Activated CD4-positive, alpha-beta T cell treated with anti-CD3 and anti-CD28 coated beads, Interleukin-2, amount 10 ng/mL, durations not matched to agents 7 days and 5 days (primary cell): ENCODE measurements at regions not wholly inside any gene's neighbourhood (a gene's known extent, or its start where the extent isn't known, plus 50 kb on each side); places are given as distances from the start of the nearest gene placed in this dataset.

Experiments used
- CTCF ChIA-PET: fragments of 350-600 bp; sonication (Branson Sonifier 250); formaldehyde crosslinking; loops from one replicate; lab custom pipeline; 2021; ENCODE audit warnings: antibody characterized with exemption; lab: Charles Lee
- POLR2A ChIA-PET: fragments of 350-600 bp; sonication (Branson Sonifier 250); formaldehyde crosslinking; loops from one replicate; lab custom pipeline; 2021; ENCODE audit warnings: antibody characterized with exemption; lab: Charles Lee
- DNase-seq: peaks from one replicate; pipeline ENCODE4 v3.0.0-alpha.2; 2020
- H3K27ac Mint-ChIP-seq: one replicate; pipeline ENCODE4 v1.8.0; 2021; ENCODE audit warnings: mild to moderate bottlenecking, moderate library complexity, mixed read lengths
- H3K27me3 Mint-ChIP-seq: one replicate; pipeline ENCODE4 v1.8.0; 2021; ENCODE audit warnings: mixed read lengths
- H3K36me3 Mint-ChIP-seq: one replicate; pipeline ENCODE4 v1.8.0; 2021; ENCODE audit warnings: low read depth, mixed read lengths
- H3K4me1 Mint-ChIP-seq: one replicate; pipeline ENCODE4 v1.8.0; 2021; ENCODE audit warnings: mixed read lengths
- H3K4me3 Mint-ChIP-seq: one replicate; pipeline ENCODE4 v1.8.0; 2021; ENCODE audit warnings: mild to moderate bottlenecking, moderate library complexity, mixed read lengths
- H3K9me3 Mint-ChIP-seq: one replicate; pipeline ENCODE4 v1.8.0; 2021; ENCODE audit warnings: mixed read lengths

DNA sequence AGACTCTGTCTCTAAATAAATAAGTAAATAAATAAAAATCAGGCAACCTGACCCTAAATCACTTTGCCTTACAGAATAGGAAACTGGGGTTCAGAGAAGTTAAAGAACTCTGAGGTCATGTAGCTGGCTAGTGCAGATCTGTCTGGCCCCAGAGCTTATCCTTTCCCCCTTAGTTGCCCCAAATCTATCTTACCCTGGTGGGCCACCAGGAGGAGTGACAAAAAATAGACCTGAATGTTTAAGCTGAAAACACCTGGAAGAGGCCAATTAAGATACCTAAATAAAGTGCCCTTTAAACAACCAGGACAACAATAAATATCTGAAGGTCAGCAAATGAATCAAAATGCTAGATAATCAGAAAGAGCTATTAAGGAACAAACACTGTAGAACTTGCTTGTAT is 59.7 kb downstream of the TEX35 start:
- no peaks in the 10 kb centered on the region for H3K9me3 Mint-ChIP-seq
- H3K4me3 Mint-ChIP-seq, result no peak overlapping the region
- H3K27ac Mint-ChIP-seq, result no peak overlapping the region
- H3K4me1 Mint-ChIP-seq, result no peaks in the 10 kb centered on the region
- H3K27me3 Mint-ChIP-seq, result peaks cover 1% of the 10 kb centered on the region
- no peaks in the 10 kb centered on the region for H3K36me3 Mint-ChIP-seq
- POLR2A ChIA-PET, result no interaction called here
- CTCF ChIA-PET, result interaction anchor here (0.5 to 1.7 kb wide), 3 partner anchors 10 to 626 kb away, joined by 3 to 5 read pairs (median 4); no protein-coding TSS in a partner anchor
- DNase-seq, result no peak

DNA sequence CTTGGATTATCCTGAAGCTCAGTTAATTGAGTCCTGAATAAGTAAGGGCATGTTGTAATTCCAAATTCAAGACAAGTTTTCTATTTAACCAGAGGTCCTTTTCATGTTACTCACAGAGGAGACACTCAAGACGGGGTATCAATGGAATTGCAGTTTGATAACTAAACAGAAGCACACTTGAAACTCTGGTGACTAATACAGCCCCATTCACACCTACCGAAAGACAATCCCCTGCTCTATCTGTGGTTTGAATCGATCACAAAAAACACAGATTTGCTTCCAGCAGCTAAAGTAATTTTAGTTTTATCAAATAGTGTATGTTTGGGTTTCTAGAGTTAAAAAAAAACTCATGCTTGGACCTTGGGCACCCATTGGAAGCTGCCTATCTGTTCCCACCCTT is 60.4 kb downstream of the TEX35 start:
- Mint-ChIP-seq H3K9me3 (no peaks in the 10 kb centered on the region), H3K27ac (no peak overlapping the region), H3K4me3 (no peak overlapping the region), H3K4me1 (no peaks in the 10 kb centered on the region), H3K27me3 (peaks cover 1% of the 10 kb centered on the region), H3K36me3 (no peaks in the 10 kb centered on the region)
- ChIA-PET CTCF (interaction anchor here (1.7 kb wide), 1 partner anchor 11 kb away, joined by 5 read pairs; no protein-coding TSS in a partner anchor), POLR2A (no interaction called here)
- no peak for DNase-seq

DNA sequence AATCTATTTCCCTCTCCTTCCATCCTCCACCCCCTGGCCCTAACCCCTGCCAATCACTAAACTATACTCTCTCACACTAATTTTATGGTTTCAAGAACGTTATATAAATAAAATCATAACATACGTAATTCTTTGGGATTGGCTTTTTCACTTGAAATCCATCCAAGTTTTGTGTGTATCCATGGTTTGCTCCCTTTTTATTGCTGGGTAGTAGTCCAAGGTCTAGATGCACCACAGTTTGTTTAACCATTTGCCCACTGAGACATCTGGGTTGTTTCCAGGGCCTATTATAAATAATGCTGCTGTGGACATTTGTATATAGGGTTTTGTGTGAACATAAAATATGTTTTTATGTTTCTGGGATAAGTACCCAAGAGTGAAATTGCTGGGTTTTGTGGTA is 61.4 kb downstream of the TEX35 start:
- DNase-seq, result no peak
- ChIA-PET CTCF (no interaction called here), POLR2A (no interaction called here)
- Mint-ChIP-seq H3K4me3 (no peak overlapping the region), H3K36me3 (no peaks in the 10 kb centered on the region), H3K27me3 (peaks cover 1% of the 10 kb centered on the region), H3K4me1 (no peaks in the 10 kb centered on the region), H3K27ac (no peak overlapping the region), H3K9me3 (no peaks in the 10 kb centered on the region)

DNA sequence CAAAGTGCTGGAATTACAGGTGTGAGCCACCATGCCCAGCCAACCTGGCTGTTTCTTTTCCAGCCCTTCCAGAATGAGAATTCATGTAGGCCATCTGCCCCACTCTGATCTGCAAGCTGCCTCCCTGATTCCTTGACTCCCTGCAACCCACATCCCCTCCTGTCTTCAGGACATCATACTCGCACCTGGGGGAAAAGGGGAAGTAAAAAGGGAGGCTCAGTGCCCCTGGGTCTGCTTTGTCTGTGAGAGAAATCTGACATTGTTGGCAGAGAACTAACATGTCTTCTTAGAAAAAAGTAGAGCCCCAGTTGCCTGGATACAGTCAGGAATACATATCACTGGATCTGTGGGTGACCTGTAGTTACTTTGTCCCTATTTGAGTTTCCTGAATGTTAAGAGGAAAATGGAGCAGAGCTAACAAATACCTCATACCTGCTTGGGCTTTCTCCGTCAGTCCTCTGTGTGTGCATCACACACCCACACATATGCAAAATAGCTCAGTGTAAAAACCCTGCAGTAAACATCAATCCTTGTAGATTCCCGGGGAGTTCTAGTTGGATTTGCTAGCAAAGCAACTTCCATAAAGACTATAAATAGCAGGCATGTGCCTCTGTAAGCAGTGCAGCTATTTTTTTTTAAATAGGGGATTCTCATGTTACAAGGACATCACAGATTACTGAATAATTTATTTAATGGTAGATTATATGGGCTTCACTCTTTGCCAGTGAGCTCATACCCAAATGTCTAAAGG is 62.9 kb downstream of the TEX35 start:
- Mint-ChIP-seq H3K27me3 (peaks cover 1% of the 10 kb centered on the region), H3K27ac (no peak overlapping the region), H3K4me3 (no peak overlapping the region), H3K4me1 (no peaks in the 10 kb centered on the region), H3K36me3 (no peaks in the 10 kb centered on the region), H3K9me3 (no peaks in the 10 kb centered on the region)
- no peak for DNase-seq
- ChIA-PET POLR2A (no interaction called here), CTCF (no interaction called here)

DNA sequence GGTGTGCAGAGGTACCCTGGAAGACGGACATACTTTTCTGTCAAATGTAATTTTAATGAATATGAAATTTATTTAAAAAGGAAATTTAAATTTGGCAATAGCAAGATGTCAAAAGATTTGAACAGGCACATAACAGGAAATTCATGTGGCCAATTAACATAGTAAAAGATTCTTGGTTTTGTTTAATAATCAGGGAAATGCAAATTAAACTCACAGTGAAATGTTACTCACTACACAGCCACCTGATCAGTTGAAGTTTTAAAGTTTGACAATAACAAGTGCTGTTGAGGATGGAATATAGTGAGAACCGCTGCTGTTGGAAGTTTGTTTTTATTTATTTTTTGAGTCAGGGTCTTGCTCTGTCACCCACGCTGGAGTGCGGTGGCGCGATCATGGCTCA is 63.9 kb downstream of the TEX35 start:
- H3K36me3 Mint-ChIP-seq, result no peaks in the 10 kb centered on the region
- CTCF ChIA-PET, result no interaction called here

DNA sequence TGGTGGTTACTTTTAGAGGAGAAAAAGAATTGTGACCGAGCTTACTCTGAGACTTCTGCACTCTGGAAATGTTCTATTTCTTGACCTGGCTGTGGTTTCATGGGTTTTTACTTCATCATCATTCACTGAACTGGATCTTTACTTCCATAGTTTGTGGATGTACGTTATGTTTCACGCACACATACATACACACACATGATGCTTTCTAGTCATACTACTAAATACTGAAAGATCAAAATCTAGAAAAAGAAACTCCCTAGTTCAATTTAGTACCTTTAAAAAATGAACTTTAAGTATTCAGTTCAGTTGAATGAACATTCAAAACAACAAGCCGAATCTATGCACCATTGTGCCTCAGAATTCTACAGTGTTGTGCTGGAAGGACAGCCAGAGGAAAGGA is 65.0 kb downstream of the TEX35 start:
- ChIA-PET CTCF (no interaction called here), POLR2A (no interaction called here)
- H3K27ac Mint-ChIP-seq, result no peak overlapping the region
- no peak for DNase-seq
- H3K4me3 Mint-ChIP-seq, result no peak overlapping the region
- H3K36me3 Mint-ChIP-seq, result no peaks in the 10 kb centered on the region
- H3K27me3 Mint-ChIP-seq, result peaks cover 1% of the 10 kb centered on the region
- no peaks in the 10 kb centered on the region for H3K4me1 Mint-ChIP-seq
- H3K9me3 Mint-ChIP-seq, result no peaks in the 10 kb centered on the region

More for the DNA sequence above, 63.9 kb downstream of the TEX35 start:
- Mint-ChIP-seq H3K9me3 (no peaks in the 10 kb centered on the region), H3K4me1 (no peaks in the 10 kb centered on the region), H3K27me3 (peaks cover 1% of the 10 kb centered on the region), H3K4me3 (no peak overlapping the region), H3K27ac (no peak overlapping the region)
- POLR2A ChIA-PET, result no interaction called here
- DNase-seq, result no peak

DNA sequence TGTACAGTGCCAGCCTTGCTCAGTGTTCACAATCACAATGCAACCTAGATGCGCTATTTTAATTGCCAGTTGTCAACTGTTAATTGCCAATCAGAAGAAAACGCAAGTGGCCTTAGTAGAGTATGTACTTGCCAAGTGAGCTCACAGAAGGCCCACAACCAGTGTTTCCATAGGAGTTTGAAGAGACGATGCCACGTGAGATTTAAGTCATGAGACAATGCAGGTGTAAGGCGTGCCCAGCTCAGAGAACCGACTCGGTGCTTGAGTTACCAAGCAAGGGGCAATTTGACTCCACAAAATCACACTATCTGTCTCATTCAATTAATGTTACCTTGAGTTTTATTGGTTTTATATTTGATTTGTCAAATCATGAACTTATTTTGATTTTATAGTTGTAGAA is 65.6 kb downstream of the TEX35 start:
- no peak overlapping the region for H3K27ac Mint-ChIP-seq
- ChIA-PET POLR2A (no interaction called here), CTCF (interaction anchor here (0.6 kb wide), 1 partner anchor 166 kb away, joined by 4 read pairs; no protein-coding TSS in a partner anchor)
- H3K27me3 Mint-ChIP-seq, result peaks cover 1% of the 10 kb centered on the region
- no peak overlapping the region for H3K4me3 Mint-ChIP-seq
- H3K4me1 Mint-ChIP-seq, result no peaks in the 10 kb centered on the region
- H3K9me3 Mint-ChIP-seq, result no peaks in the 10 kb centered on the region
- DNase-seq, result no peak
- H3K36me3 Mint-ChIP-seq, result no peaks in the 10 kb centered on the region

DNA sequence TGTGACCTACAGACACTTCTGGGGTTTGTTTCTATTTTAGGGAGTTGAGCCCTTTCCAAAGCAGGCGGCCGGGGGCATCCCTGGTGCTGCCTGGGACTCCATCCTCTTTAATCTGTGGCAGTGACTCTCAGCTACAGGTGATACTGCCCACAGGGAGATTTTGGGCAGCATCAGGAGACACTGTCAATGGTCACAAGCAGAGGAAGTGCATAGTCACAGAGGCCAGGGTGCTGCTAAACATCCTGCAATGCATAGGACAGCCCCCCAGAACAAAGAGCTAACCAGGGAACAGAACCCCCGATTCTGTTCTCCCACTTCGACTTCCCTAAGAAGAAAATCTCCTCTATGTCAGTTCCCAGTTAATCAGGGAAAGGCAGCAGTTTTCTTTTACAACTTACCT is 66.2 kb downstream of the TEX35 start:
- POLR2A ChIA-PET, result no interaction called here
- no peak overlapping the region for H3K4me3 Mint-ChIP-seq
- H3K9me3 Mint-ChIP-seq, result no peaks in the 10 kb centered on the region
- H3K4me1 Mint-ChIP-seq, result no peaks in the 10 kb centered on the region
- DNase-seq, result no peak
- H3K27ac Mint-ChIP-seq, result no peak overlapping the region
- H3K27me3 Mint-ChIP-seq, result peaks cover 1% of the 10 kb centered on the region
- CTCF ChIA-PET, result no interaction called here
- H3K36me3 Mint-ChIP-seq, result no peaks in the 10 kb centered on the region

DNA sequence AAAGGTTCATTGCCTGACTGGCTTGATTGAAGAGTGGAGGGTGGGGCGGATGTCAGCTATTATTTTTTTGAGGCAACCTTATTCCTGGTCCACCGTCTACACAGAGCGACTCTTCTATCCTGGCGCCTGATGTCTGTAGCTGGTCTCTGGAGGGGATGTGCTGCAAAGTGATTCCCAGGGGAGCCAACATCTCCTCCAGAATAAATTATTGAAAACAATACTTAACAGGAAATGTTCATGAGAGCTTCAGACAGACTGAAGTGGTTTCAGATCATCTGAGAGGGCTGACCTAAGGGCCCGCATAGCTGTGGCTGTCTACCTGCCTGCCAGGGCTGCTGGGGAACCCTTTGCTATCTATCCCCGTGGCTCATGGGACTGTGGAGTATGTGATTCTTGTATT is 66.7 kb downstream of the TEX35 start:
- H3K27ac Mint-ChIP-seq, result no peak overlapping the region
- no peak for DNase-seq
- no peaks in the 10 kb centered on the region for H3K36me3 Mint-ChIP-seq
- no peaks in the 10 kb centered on the region for H3K9me3 Mint-ChIP-seq
- H3K4me3 Mint-ChIP-seq, result no peak overlapping the region
- H3K4me1 Mint-ChIP-seq, result no peaks in the 10 kb centered on the region
- no peaks in the 10 kb centered on the region for H3K27me3 Mint-ChIP-seq
- ChIA-PET POLR2A (no interaction called here), CTCF (no interaction called here)

DNA sequence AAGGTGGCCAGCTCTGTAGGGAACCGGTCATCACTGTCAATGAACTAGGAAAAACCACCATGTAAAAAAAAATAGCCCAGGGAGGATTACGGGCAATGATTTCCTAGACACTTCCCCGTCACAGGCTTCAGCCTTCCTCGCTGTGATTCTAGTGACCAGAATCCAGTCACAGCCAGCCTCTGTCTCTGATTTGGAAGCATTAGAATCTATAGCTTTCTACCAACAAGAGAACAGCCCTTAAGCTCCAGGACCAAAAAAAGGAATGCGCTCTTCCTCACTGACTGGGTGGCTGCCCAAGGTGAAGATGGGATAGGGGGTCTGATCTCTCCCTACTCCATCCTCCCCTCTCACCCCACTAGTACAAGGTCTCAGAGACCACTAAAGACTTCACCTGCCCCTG is 67.2 kb downstream of the TEX35 start:
- no peaks in the 10 kb centered on the region for H3K9me3 Mint-ChIP-seq
- H3K27me3 Mint-ChIP-seq, result no peaks in the 10 kb centered on the region
- no peak overlapping the region for H3K4me3 Mint-ChIP-seq
- DNase-seq, result no peak
- no peaks in the 10 kb centered on the region for H3K36me3 Mint-ChIP-seq
- POLR2A ChIA-PET, result no interaction called here
- CTCF ChIA-PET, result no interaction called here
- H3K4me1 Mint-ChIP-seq, result no peaks in the 10 kb centered on the region
- no peak overlapping the region for H3K27ac Mint-ChIP-seq

DNA sequence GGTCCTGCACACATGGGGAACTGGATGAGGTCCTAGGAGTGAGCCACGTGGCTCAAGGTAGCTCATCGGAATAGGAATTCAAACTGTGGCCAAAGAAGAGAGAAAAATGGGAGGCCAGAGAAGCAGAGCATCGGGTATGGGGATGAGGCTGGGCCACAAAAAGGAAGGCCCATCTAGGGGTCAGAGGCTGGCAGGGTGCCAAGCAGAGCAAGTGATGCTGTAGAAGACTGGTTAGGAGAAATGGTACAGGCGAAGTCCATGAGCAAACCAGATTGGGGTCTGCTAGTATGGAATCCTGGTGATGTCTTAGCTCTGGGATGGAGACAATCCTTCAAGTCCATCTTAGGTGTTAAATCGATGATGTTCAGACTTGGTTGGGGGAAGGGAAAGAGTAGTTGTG is 68.0 kb downstream of the TEX35 start:
- Mint-ChIP-seq H3K9me3 (no peaks in the 10 kb centered on the region), H3K36me3 (no peaks in the 10 kb centered on the region), H3K4me3 (no peak overlapping the region), H3K27me3 (no peaks in the 10 kb centered on the region), H3K27ac (no peak overlapping the region), H3K4me1 (no peaks in the 10 kb centered on the region)
- ChIA-PET POLR2A (no interaction called here), CTCF (interaction anchor here (0.5 to 1.0 kb wide), 2 partner anchors 15 to 499 kb away, joined by 3 read pairs; no protein-coding TSS in a partner anchor)
- DNase-seq, result no peak

DNA sequence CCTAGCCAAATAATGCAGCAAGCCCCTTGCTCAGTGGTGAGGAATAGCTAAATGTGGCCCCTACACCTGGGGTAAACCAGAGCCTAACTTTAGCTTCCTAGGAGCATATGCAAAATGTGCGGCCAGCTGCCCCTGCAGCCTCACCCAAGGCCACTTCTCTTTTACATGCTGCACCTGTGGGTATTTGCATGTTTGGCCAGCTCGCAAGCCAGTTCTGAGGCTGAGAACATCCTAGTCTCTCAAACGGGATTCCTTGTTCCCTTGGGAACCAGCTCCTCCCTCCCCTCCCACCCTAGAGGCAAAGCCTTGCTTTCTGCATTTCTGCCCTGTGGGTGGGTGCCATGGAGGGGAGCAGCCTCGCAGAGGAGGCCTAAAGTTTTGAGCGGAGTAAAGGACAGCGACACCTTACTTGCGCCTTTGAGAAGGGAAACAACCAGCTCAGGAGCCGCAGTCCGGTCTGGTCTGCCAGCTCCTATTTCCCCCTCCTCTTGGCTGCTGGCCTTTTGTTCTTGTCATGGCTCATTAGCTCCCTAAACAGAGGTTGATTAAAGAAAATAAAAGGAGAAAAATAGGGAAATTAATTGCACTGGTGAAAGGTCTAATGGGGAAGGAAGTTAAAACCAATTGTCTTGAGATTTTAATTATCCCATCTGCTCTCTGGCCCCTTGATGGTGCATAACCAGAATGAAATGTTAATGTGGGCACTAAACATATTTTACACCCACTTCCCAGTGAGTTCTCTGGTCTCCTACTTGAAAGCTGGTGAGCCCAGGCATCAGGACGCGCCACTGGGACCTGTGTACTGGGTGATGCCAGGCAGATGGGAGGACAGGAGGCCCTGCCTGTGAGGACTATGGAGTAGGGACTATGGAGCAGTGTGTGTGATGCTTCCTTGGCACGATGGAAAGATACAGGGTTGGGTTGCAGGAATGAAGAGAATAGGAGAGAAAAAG is 68.7 kb downstream of the TEX35 start:
- Mint-ChIP-seq H3K4me3 (no peak overlapping the region), H3K9me3 (no peaks in the 10 kb centered on the region), H3K27ac (no peak overlapping the region), H3K4me1 (no peaks in the 10 kb centered on the region), H3K36me3 (no peaks in the 10 kb centered on the region), H3K27me3 (no peaks in the 10 kb centered on the region)
- ChIA-PET CTCF (interaction anchor here (0.5 to 1.0 kb wide), 3 partner anchors 16 to 1245 kb away, joined by 3 to 4 read pairs (median 3); no protein-coding TSS in a partner anchor), POLR2A (no interaction called here)
- no peak for DNase-seq

DNA sequence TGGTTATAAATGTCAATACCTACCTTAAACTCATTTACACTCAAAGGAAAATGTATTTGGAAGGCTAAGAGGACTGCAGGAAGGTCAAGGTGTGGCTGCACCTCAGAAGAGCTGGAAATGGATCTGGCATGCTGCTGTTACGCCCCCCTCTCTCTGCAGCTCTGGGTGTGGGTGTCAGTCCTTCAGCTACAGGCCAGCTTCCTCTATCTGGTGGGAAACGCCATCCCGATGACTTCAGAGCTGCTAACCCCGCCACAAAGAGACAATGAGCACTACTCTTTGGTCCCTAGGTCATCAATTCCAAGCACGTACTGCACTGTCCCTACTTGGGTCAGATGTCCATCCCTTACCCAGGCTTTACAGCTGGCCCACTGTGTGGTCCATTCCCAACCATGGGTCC is 74.2 kb downstream of the TEX35 start:
- Mint-ChIP-seq H3K27ac (no peak overlapping the region), H3K9me3 (no peaks in the 10 kb centered on the region), H3K4me1 (no peaks in the 10 kb centered on the region), H3K27me3 (peaks cover 14% of the 10 kb centered on the region), H3K36me3 (no peaks in the 10 kb centered on the region), H3K4me3 (no peak overlapping the region)
- CTCF ChIA-PET, result no interaction called here
- POLR2A ChIA-PET, result no interaction called here
- DNase-seq, result no peak
